ENCODE measurements at regions not wholly inside any gene's neighbourhood (a gene's known extent, or its start where the extent isn't known, plus 50 kb on each side); places are given as distances from the start of the nearest gene placed in this dataset.

- no peak for DNase-seq
- ATAC-seq (replicated peaks in 1 of 2) = no peak
- Mint-ChIP-seq H3K27ac (no peak overlapping the region), H3K4me3 (no peak overlapping the region), H3K4me1 (ENCODE audit: low read depth) (no peaks in the 10 kb centered on the region), H3K36me3 (ENCODE audit: insufficient read depth in 2 of 2) (peaks cover 0 to 1% of the 10 kb centered on the region in 2 donors), H3K27me3 (ENCODE audit: low read depth) (no peaks in the 10 kb centered on the region), H3K9me3 (peaks cover 5 to 6% of the 10 kb centered on the region in 2 donors)
Observed at GRCh38 chr5:117594166-117594565, 1019.5 kb upstream of the SEMA6A start.

GRCh38 chr5:117590944-117591343, 1016.3 kb upstream of the SEMA6A start:
- Mint-ChIP-seq H3K36me3 (ENCODE audit: insufficient read depth in 2 of 2) (no peaks in the 10 kb centered on the region), H3K9me3 (peaks cover 3 to 5% of the 10 kb centered on the region in 2 donors), H3K4me1 (ENCODE audit: low read depth) (no peaks in the 10 kb centered on the region), H3K4me3 (no peak overlapping the region), H3K27me3 (ENCODE audit: low read depth) (no peaks in the 10 kb centered on the region), H3K27ac (no peak overlapping the region)
- DNase-seq = no peak
- ATAC-seq (replicated peaks in 1 of 2) = no peak

DNA sequence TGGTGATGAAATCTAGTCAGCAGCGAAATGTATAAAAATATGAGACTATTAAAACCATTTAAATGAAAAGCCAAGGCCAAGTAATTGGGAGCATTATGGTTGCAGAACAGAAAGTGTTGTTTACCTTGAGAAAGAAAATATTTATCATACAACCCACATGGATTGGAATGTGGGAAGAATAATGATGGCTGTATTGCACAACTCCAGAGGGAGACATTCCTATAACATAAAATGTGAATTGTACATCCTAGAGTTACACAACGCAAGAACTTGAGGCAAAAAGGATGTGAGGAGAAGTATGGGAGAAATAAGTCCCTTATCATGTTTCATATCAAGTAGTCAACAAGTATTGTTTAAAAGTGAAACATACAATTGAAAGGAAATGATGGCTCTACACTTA, 1014.0 kb upstream of the SEMA6A start:
- Mint-ChIP-seq H3K4me3 (no peak overlapping the region), H3K4me1 (ENCODE audit: low read depth) (no peaks in the 10 kb centered on the region), H3K27me3 (ENCODE audit: low read depth) (no peaks in the 10 kb centered on the region), H3K9me3 (peaks cover 3 to 4% of the 10 kb centered on the region in 2 donors), H3K36me3 (ENCODE audit: insufficient read depth in 2 of 2) (no peaks in the 10 kb centered on the region), H3K27ac (no peak overlapping the region)
- DNase-seq (no peak), ATAC-seq (replicated peaks in 1 of 2) (no peak)

DNA sequence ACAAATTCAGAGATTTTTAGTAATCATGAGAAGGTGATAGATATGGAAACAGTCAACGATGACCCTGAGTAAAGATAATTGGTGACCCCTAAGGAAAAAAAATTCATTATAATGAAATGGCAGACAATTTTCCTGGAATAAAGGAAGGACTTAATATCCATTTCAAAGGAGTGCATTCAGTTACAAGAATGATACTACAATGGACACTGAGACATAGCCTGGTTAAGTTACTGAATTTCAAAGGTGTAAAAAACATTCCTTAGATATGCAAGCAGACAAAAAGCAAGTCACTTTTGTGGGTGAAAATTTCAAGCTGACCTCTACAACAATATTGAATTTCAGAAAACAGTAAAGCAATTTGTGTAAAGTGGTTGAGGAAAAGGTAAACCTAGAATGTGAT, 1012.5 kb upstream of the SEMA6A start:
- peaks cover 0 to 1% of the 10 kb centered on the region in 2 donors for H3K9me3 Mint-ChIP-seq
- H3K4me3 Mint-ChIP-seq = no peak overlapping the region
- H3K27me3 Mint-ChIP-seq (ENCODE audit: low read depth) = no peaks in the 10 kb centered on the region
- DNase-seq = no peak
- no peak overlapping the region for H3K27ac Mint-ChIP-seq
- H3K4me1 Mint-ChIP-seq (ENCODE audit: low read depth) = no peaks in the 10 kb centered on the region
- H3K36me3 Mint-ChIP-seq (ENCODE audit: insufficient read depth in 2 of 2) = no peaks in the 10 kb centered on the region
- no peak for ATAC-seq (replicated peaks in 1 of 2)

- Mint-ChIP-seq H3K27ac (no peak overlapping the region), H3K9me3 (no peaks in the 10 kb centered on the region), H3K27me3 (ENCODE audit: low read depth) (no peaks in the 10 kb centered on the region), H3K4me1 (ENCODE audit: low read depth) (no peaks in the 10 kb centered on the region), H3K36me3 (ENCODE audit: insufficient read depth in 2 of 2) (no peaks in the 10 kb centered on the region), H3K4me3 (no peak overlapping the region)
- no peak for DNase-seq
- no peak for ATAC-seq (replicated peaks in 1 of 2)
Observed at GRCh38 chr5:117568622-117569021, 994.0 kb upstream of the SEMA6A start.

- Mint-ChIP-seq H3K4me1 (ENCODE audit: low read depth) (no peaks in the 10 kb centered on the region), H3K4me3 (no peak overlapping the region), H3K9me3 (no peaks in the 10 kb centered on the region), H3K27ac (no peak overlapping the region), H3K36me3 (ENCODE audit: insufficient read depth in 2 of 2) (no peaks in the 10 kb centered on the region), H3K27me3 (ENCODE audit: low read depth) (no peaks in the 10 kb centered on the region)
- ATAC-seq (replicated peaks in 1 of 2) = no peak
- no peak for DNase-seq
Observed at GRCh38 chr5:117568126-117568525, 993.5 kb upstream of the SEMA6A start.

- H3K36me3 Mint-ChIP-seq (ENCODE audit: insufficient read depth in 2 of 2) = no peaks in the 10 kb centered on the region
- no peaks in the 10 kb centered on the region for H3K4me1 Mint-ChIP-seq (ENCODE audit: low read depth)
- no peaks in the 10 kb centered on the region for H3K27me3 Mint-ChIP-seq (ENCODE audit: low read depth)
- DNase-seq (no peak), ATAC-seq (replicated peaks in 1 of 2) (no peak)
- no peak overlapping the region for H3K27ac Mint-ChIP-seq
- no peak overlapping the region for H3K4me3 Mint-ChIP-seq
- peaks cover 0 to 2% of the 10 kb centered on the region in 2 donors for H3K9me3 Mint-ChIP-seq
Observed at GRCh38 chr5:117562647-117563046, 988.0 kb upstream of the SEMA6A start.

GRCh38 chr5:117561531-117561930, 986.9 kb upstream of the SEMA6A start:
- Mint-ChIP-seq H3K36me3 (ENCODE audit: insufficient read depth in 2 of 2) (no peaks in the 10 kb centered on the region), H3K4me3 (no peak overlapping the region), H3K27ac (no peak overlapping the region), H3K9me3 (peaks cover 0 to 2% of the 10 kb centered on the region in 2 donors), H3K27me3 (ENCODE audit: low read depth) (no peaks in the 10 kb centered on the region), H3K4me1 (ENCODE audit: low read depth) (no peaks in the 10 kb centered on the region)
- ATAC-seq (replicated peaks in 1 of 2) (no peak), DNase-seq (no peak)

DNA sequence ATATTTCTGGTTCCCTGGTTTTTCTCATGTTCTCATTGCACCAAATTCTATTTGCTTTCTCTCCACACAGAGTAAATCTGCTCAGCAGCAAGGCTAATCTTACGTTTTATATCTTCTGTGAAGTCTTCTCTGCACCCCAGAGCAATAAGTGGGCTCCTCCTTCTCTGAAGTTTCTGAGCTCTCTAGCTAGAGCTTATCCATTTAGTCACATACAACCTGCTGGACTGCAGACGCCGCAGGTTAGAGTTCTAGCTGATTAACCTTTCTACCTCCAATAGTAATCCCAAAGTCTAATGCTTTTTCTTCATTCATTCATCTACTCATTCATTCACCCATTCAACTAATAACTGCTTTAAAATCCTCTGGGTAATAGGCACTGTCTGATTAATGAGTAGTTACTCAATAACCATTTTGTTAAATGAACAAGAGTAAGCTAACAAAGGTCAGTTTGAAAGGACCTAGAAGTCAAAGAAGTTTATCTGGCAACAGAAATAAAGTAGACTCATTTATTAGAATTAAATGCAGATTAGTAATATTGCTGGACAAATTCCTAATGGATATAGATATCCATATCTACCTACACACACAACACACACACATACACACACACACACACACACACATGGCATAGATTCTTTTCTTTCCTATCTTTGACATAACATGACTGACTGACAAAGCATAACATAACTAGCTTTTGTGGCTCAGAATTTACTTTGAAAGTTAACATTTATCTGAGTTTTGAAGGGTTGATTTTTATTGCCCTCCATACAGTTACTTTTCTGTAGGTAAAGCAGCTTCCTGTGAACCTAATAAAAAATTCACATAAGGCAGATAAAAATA, 984.6 kb upstream of the SEMA6A start:
- H3K4me3 Mint-ChIP-seq = no peak overlapping the region
- ATAC-seq (replicated peaks in 1 of 2) (no peak), DNase-seq (no peak)
- no peaks in the 10 kb centered on the region for H3K4me1 Mint-ChIP-seq (ENCODE audit: low read depth)
- H3K27me3 Mint-ChIP-seq (ENCODE audit: low read depth) = no peaks in the 10 kb centered on the region
- H3K27ac Mint-ChIP-seq = no peak overlapping the region
- H3K9me3 Mint-ChIP-seq = peaks cover 0 to 4% of the 10 kb centered on the region in 2 donors
- H3K36me3 Mint-ChIP-seq (ENCODE audit: insufficient read depth in 2 of 2) = no peaks in the 10 kb centered on the region

DNA sequence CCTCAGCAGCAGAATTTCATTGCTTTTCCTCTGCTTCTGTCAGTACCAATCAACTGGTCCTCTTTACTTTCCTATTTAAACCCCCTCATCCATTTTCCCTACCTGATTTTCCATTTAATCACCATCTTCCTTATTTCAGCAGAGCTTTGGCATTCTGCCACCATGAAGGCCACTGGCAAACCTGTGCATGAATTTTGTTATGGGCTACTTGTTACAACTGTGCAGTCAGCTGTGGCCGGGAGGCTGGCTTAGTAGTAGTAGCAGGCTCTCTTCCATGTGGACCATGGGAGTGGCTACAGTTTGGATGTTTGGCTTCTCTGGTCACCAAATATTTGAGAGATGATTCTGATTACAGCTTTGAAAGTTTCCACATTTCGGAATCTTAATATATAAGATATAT, 976.6 kb upstream of the SEMA6A start:
- ATAC-seq (replicated peaks in 1 of 2) (no peak), DNase-seq (no peak)
- Mint-ChIP-seq H3K4me3 (no peak overlapping the region), H3K4me1 (ENCODE audit: low read depth) (no peaks in the 10 kb centered on the region), H3K27me3 (ENCODE audit: low read depth) (no peaks in the 10 kb centered on the region), H3K9me3 (peaks cover 0 to 5% of the 10 kb centered on the region in 2 donors), H3K27ac (no peak overlapping the region), H3K36me3 (ENCODE audit: insufficient read depth in 2 of 2) (no peaks in the 10 kb centered on the region)

- no peak overlapping the region for H3K4me3 Mint-ChIP-seq
- no peak overlapping the region for H3K27ac Mint-ChIP-seq
- no peak for ATAC-seq (replicated peaks in 1 of 2)
- H3K36me3 Mint-ChIP-seq (ENCODE audit: insufficient read depth in 2 of 2) = no peaks in the 10 kb centered on the region
- no peaks in the 10 kb centered on the region for H3K27me3 Mint-ChIP-seq (ENCODE audit: low read depth)
- peaks cover 0 to 6% of the 10 kb centered on the region in 2 donors for H3K9me3 Mint-ChIP-seq
- DNase-seq = no peak
- no peaks in the 10 kb centered on the region for H3K4me1 Mint-ChIP-seq (ENCODE audit: low read depth)
Observed at GRCh38 chr5:117547192-117547591, 972.6 kb upstream of the SEMA6A start.

- no peak overlapping the region for H3K4me3 Mint-ChIP-seq
- ATAC-seq (replicated peaks in 1 of 2) = no peak
- H3K4me1 Mint-ChIP-seq (ENCODE audit: low read depth) = no peaks in the 10 kb centered on the region
- no peaks in the 10 kb centered on the region for H3K27me3 Mint-ChIP-seq (ENCODE audit: low read depth)
- no peak overlapping the region for H3K27ac Mint-ChIP-seq
- H3K36me3 Mint-ChIP-seq (ENCODE audit: insufficient read depth in 2 of 2) = no peaks in the 10 kb centered on the region
- peaks cover 3 to 4% of the 10 kb centered on the region in 2 donors for H3K9me3 Mint-ChIP-seq
- DNase-seq = no peak
Observed at GRCh38 chr5:117539692-117540091, 965.1 kb upstream of the SEMA6A start.

- H3K4me1 Mint-ChIP-seq (ENCODE audit: low read depth) = no peaks in the 10 kb centered on the region
- no peak for ATAC-seq (replicated peaks in 1 of 2)
Observed at GRCh38 chr5:117533792-117534191, 959.2 kb upstream of the SEMA6A start.

More at GRCh38 chr5:117533792-117534191, 959.2 kb upstream of the SEMA6A start:
- Mint-ChIP-seq H3K9me3 (no peaks in the 10 kb centered on the region), H3K36me3 (ENCODE audit: insufficient read depth in 2 of 2) (peaks cover 0 to 2% of the 10 kb centered on the region in 2 donors), H3K27ac (no peak overlapping the region), H3K27me3 (ENCODE audit: low read depth) (no peaks in the 10 kb centered on the region), H3K4me3 (no peak overlapping the region)
- DNase-seq = no peak

Data from activated T-cell treated with anti-CD3 and anti-CD28 coated beads, Interleukin-2, amount 50 U/mL, for 72 hours (primary cell).